ENCODE measurements at regions not wholly inside any gene's neighbourhood (a gene's known extent, or its start where the extent isn't known, plus 50 kb on each side); places are given as distances from the start of the nearest gene placed in this dataset.

DNA sequence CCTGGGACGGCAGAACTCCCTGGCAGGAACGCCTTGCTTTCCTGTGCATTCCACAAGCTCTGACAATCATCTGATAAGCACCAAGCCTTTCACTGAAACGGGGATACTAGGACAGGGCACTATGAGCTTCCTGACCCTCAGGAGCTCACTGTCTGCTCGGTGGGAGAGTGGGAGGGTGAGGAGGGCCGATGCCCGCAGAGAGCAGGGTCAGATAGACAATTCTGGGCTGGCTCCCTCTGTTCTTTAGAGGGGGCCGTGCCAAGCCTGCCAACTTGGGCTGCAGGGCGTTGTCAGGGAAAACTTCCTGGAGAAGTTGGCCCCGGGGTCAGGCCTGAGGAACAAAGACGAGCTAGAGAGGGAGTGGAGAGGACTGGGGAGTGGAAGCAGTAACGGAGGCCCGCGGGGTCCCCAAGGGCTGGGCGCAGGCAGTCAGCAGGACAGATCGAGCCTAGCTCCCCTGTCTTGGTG is 82.0 kb downstream of the CTAGE1 start:
- TF ChIP-seq CTCF (IDR thresholded peaks at IDR 0.05; ENCODE audit: control extremely low read depth, extremely low read depth) = no peak
- H3K9ac ChIP-seq (ENCODE audit: insufficient read depth in 1 of 2, low read length in 2 of 2) = no peak overlapping the region
- peak overlapping the region in 1 of 2 donors; percentile 42 for H3K27ac ChIP-seq (ENCODE audit: low read depth in 1 of 2, low read length in 1 of 2)
- H3K36me3 ChIP-seq (ENCODE audit: control insufficient read depth in 4 of 4, insufficient read depth in 4 of 4, low read length in 4 of 4) = no peaks in the 10 kb centered on the region
- peaks cover 2 to 44% (median 13%) of the 10 kb centered on the region in 5 donors for H3K4me1 ChIP-seq (ENCODE audit: control insufficient read depth in 5 of 5, insufficient read depth in 5 of 5, low read length in 5 of 5)
- ATAC-seq (ENCODE audit: insufficient read depth, low FRiP score) (no peak), DNase-seq (no peak)
- H3K27me3 ChIP-seq (ENCODE audit: control insufficient read depth in 3 of 3, insufficient read depth in 3 of 3, low read length in 2 of 3) = no peaks in the 10 kb centered on the region
- WGBS, 2 donors = 44 to 72% methylated on average over 15 of the region's 15 CpGs
- H3K4me3 ChIP-seq = no peak overlapping the region
- H3K9me3 ChIP-seq (ENCODE audit: control insufficient read depth in 4 of 4, insufficient read depth in 3 of 4, low read length in 3 of 4) = peaks cover 0 to 1% (median 0%) of the 10 kb centered on the region in 4 donors

GRCh38 chr18:22334567-22334966 is 83.1 kb downstream of the CTAGE1 start:
- Histone ChIP-seq H3K9me3 (ENCODE audit: control insufficient read depth in 4 of 4, insufficient read depth in 3 of 4, low read length in 3 of 4) (no peaks in the 10 kb centered on the region), H3K4me3 (no peak overlapping the region), H3K27me3 (ENCODE audit: control insufficient read depth in 3 of 3, insufficient read depth in 3 of 3, low read length in 2 of 3) (no peaks in the 10 kb centered on the region), H3K4me1 (ENCODE audit: control insufficient read depth in 5 of 5, insufficient read depth in 5 of 5, low read length in 5 of 5) (peaks cover 2 to 32% (median 11%) of the 10 kb centered on the region in 5 donors), H3K36me3 (ENCODE audit: control insufficient read depth in 4 of 4, insufficient read depth in 4 of 4, low read length in 4 of 4) (no peaks in the 10 kb centered on the region), H3K9ac (ENCODE audit: insufficient read depth in 1 of 2, low read length in 2 of 2) (no peak overlapping the region), H3K27ac (ENCODE audit: low read depth in 1 of 2, low read length in 1 of 2) (no peak overlapping the region)
- no peak for TF ChIP-seq CTCF (IDR thresholded peaks at IDR 0.05; ENCODE audit: control extremely low read depth, extremely low read depth)
- WGBS, 2 donors = 95 to 96% methylated on average over 5 of the region's 5 CpGs
- DNase-seq = no peak
- ATAC-seq (ENCODE audit: insufficient read depth, low FRiP score) = no peak

GRCh38 chr18:22332590-22332989 is 85.1 kb downstream of the CTAGE1 start:
- Histone ChIP-seq H3K4me3 (no peak overlapping the region), H3K27ac (ENCODE audit: low read depth in 1 of 2, low read length in 1 of 2) (no peak overlapping the region), H3K27me3 (ENCODE audit: control insufficient read depth in 3 of 3, insufficient read depth in 3 of 3, low read length in 2 of 3) (no peaks in the 10 kb centered on the region), H3K9ac (ENCODE audit: insufficient read depth in 1 of 2, low read length in 2 of 2) (no peak overlapping the region), H3K4me1 (ENCODE audit: control insufficient read depth in 5 of 5, insufficient read depth in 5 of 5, low read length in 5 of 5) (peaks cover 2 to 22% (median 8%) of the 10 kb centered on the region in 5 donors), H3K36me3 (ENCODE audit: control insufficient read depth in 4 of 4, insufficient read depth in 4 of 4, low read length in 4 of 4) (no peaks in the 10 kb centered on the region), H3K9me3 (ENCODE audit: control insufficient read depth in 4 of 4, insufficient read depth in 3 of 4, low read length in 3 of 4) (no peaks in the 10 kb centered on the region)
- ATAC-seq (ENCODE audit: insufficient read depth, low FRiP score) = no peak
- WGBS, 2 donors = 62 to 82% methylated on average over 5 of the region's 5 CpGs
- DNase-seq = no peak
- no peak for TF ChIP-seq CTCF (IDR thresholded peaks at IDR 0.05; ENCODE audit: control extremely low read depth, extremely low read depth)

GRCh38 chr18:22330508-22330907 is 87.2 kb downstream of the CTAGE1 start:
- DNase-seq (no peak), ATAC-seq (ENCODE audit: insufficient read depth, low FRiP score) (no peak)
- Histone ChIP-seq H3K36me3 (ENCODE audit: control insufficient read depth in 4 of 4, insufficient read depth in 4 of 4, low read length in 4 of 4) (no peaks in the 10 kb centered on the region), H3K27ac (ENCODE audit: low read depth in 1 of 2, low read length in 1 of 2) (no peak overlapping the region), H3K4me1 (ENCODE audit: control insufficient read depth in 5 of 5, insufficient read depth in 5 of 5, low read length in 5 of 5) (peaks cover 0 to 13% (median 1%) of the 10 kb centered on the region in 5 donors), H3K27me3 (ENCODE audit: control insufficient read depth in 3 of 3, insufficient read depth in 3 of 3, low read length in 2 of 3) (no peaks in the 10 kb centered on the region), H3K9me3 (ENCODE audit: control insufficient read depth in 4 of 4, insufficient read depth in 3 of 4, low read length in 3 of 4) (no peaks in the 10 kb centered on the region), H3K4me3 (no peak overlapping the region), H3K9ac (ENCODE audit: insufficient read depth in 1 of 2, low read length in 2 of 2) (no peak overlapping the region)
- no peak for TF ChIP-seq CTCF (IDR thresholded peaks at IDR 0.05; ENCODE audit: control extremely low read depth, extremely low read depth)
- WGBS, 2 donors = 91 to 92% methylated on average over 5 of the region's 5 CpGs
